DND-41 (cell line): ENCODE measurements at regions not wholly inside any gene's neighbourhood (a gene's known extent, or its start where the extent isn't known, plus 50 kb on each side); places are given as distances from the start of the nearest gene placed in this dataset.
"Not testable (repeated sequence)": the region's sequence is repeated elsewhere in the genome, so short reads cannot be mapped to it uniquely, and the experiment has no call there.

Experiments used
- ATAC-seq: fragments of 200-7000 bp; cut with Tn5 transposase; 3 replicates; pipeline ENCODE4 v1.9.1; 2021; ENCODE audit warnings: low read depth; ENCODE audit not compliant: insufficient read depth
- DNase-seq: peaks from one replicate; pipeline ENCODE4 v3.0.0-alpha.2; 2020
- H2AFZ ChIP-seq: 2 replicates; pipeline ENCODE4 v1.6.0; 2012; ENCODE audit warnings: low read depth, low read length
- H3K27ac ChIP-seq: 2 replicates; pipeline ENCODE4 v1.5.1; 2012; ENCODE audit warnings: low read length, inconsistent platforms
- H3K27me3 ChIP-seq: fragments of 200-600 bp; sonication (generic); 2 replicates; pipeline ENCODE4 v1.6.0; 2012; ENCODE audit warnings: low read length, mild to moderate bottlenecking, inconsistent platforms; ENCODE audit not compliant: insufficient read depth, poor library complexity
- H3K36me3 ChIP-seq: 2 replicates; pipeline ENCODE4 v1.5.1; 2012; ENCODE audit warnings: low read length, inconsistent platforms; ENCODE audit not compliant: insufficient read depth
- H3K4me1 ChIP-seq: 2 replicates; pipeline ENCODE4 v1.5.1; 2012; ENCODE audit warnings: mild to moderate bottlenecking, low read length; ENCODE audit not compliant: insufficient read depth
- H3K4me2 ChIP-seq: 2 replicates; pipeline ENCODE4 v1.6.0; 2012; ENCODE audit warnings: mild to moderate bottlenecking, moderate library complexity, low read length, inconsistent platforms; ENCODE audit not compliant: insufficient read depth
- H3K4me3 ChIP-seq, 2 experiments: fragments of 200-600 bp in 1 of 2; shearing (Covaris generic) in 1 of 2; 2 replicates each; pipeline ENCODE4 v1.5.1; 2012 to 2016; ENCODE audit warnings: inconsistent platforms in 2 of 2, low read length in 2 of 2, mild to moderate bottlenecking in 2 of 2, low read depth in 1 of 2, moderate library complexity in 1 of 2
- H3K79me2 ChIP-seq: 2 replicates; pipeline ENCODE4 v1.6.0; 2012; ENCODE audit warnings: low read length, inconsistent platforms; ENCODE audit not compliant: insufficient read depth
- H3K9ac ChIP-seq: 2 replicates; pipeline ENCODE4 v1.6.0; 2012; ENCODE audit warnings: low read depth, mild to moderate bottlenecking, inconsistent platforms, low read length, moderate library complexity
- H3K9me3 ChIP-seq: 2 replicates; pipeline ENCODE4 v1.5.1; 2012; ENCODE audit warnings: low read length, moderate library complexity, mild to moderate bottlenecking, inconsistent platforms; ENCODE audit not compliant: insufficient read depth, severe bottlenecking
- H4K20me1 ChIP-seq: 2 replicates; pipeline ENCODE4 v1.6.0; 2012; ENCODE audit warnings: low read length; ENCODE audit not compliant: insufficient read depth
- CTCF ChIP-seq: IDR thresholded peaks from 2 replicates; pipeline ENCODE4 v1.5.1; 2012; ENCODE audit warnings: borderline replicate concordance, low read length, moderate library complexity, mild to moderate bottlenecking; ENCODE audit not compliant: poor library complexity, severe bottlenecking; ENCODE audit errors: extremely low read depth
- EZH2 ChIP-seq: IDR thresholded peaks from 3 replicates; pipeline ENCODE4 v1.6.1; 2012; ENCODE audit warnings: borderline replicate concordance, low read depth, mild to moderate bottlenecking, moderate library complexity, low read length, inconsistent platforms; ENCODE audit not compliant: severe bottlenecking

DNA sequence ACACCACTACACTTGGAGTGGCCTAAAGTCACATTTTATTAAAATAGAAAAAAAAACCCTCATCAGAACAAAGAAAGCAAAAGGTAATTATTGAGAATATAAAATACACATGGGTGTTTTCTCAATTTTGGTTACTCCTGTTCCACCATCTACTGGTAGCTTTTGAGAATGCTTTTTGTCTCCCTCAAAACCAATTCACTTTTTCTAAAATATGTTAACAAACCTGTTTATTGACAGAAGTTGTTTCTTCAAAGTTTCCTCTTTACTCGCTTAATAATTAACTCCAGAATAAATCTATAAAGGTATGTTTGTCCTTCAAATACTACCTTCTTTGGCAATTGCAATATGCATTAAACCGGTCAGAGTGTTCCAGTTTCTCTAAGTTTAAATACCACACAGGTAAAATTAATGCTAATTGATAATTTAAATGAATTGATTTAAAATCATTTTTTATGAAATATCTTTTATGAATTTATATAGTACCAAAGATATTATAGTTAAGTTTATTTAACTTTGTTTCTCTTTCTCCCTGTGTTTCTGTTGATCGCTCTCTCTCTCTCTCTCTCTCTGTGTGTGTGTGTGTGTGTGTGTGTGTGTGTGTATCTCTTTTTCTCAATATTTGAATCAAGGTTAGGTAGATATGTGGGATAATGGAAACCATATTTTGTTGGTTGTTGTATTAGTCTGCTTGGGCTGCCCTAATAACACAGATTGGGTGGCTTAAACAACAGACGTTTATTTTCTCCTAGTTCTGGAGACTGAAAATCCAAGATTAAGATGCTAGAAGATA lies 487.4 kb downstream of the PRDM9 start:
- Histone ChIP-seq H3K27ac (no peak overlapping the region), H3K9ac (no peak overlapping the region), H3K9me3 (no peaks in the 10 kb centered on the region), H3K79me2 (no peaks in the 10 kb centered on the region), H4K20me1 (no peaks in the 10 kb centered on the region), H2AFZ (no peak overlapping the region), H3K4me3 (no peak overlapping the region), H3K4me1 (no peaks in the 10 kb centered on the region), H3K36me3 (no peaks in the 10 kb centered on the region), H3K4me2 (no peak overlapping the region), H3K27me3 (no peaks in the 10 kb centered on the region)
- TF ChIP-seq EZH2 (no peak), CTCF (peak; percentile 30)
- ATAC-seq (no peak), DNase-seq (no peak)

DNA sequence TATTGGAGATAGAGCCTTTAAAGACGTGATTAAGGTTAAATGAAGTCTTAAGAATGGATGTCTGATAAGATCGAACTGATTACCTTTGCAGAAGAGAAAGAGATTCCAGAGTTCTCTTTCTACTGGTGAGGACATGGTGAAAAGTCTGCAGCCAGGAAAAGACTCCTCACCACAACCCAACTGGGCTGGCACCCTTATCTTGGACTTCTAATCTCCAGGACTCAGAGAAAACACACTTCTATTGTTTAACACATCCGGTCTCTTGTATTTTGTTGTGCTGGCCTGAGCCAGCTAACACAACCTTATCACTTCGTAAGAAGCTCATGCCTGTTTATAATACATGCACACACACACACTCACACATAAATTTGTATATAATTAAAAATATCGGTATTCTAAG lies 489.1 kb downstream of the PRDM9 start:
- H3K4me3 ChIP-seq, result no peak overlapping the region
- no peaks in the 10 kb centered on the region for H3K9me3 ChIP-seq
- no peaks in the 10 kb centered on the region for H3K4me1 ChIP-seq
- ATAC-seq (no peak), DNase-seq (no peak)
- H3K4me2 ChIP-seq, result no peak overlapping the region
- H4K20me1 ChIP-seq, result no peaks in the 10 kb centered on the region
- TF ChIP-seq EZH2, result no peak
- no peak for TF ChIP-seq CTCF
- H3K36me3 ChIP-seq, result no peaks in the 10 kb centered on the region
- H3K27ac ChIP-seq, result no peak overlapping the region
- no peak overlapping the region for H2AFZ ChIP-seq
- no peak overlapping the region for H3K9ac ChIP-seq
- H3K79me2 ChIP-seq, result no peaks in the 10 kb centered on the region
- no peaks in the 10 kb centered on the region for H3K27me3 ChIP-seq

- TF ChIP-seq CTCF (no peak), EZH2 (no peak)
- Histone ChIP-seq H3K27me3 (no peaks in the 10 kb centered on the region), H3K4me1 (no peaks in the 10 kb centered on the region), H3K9ac (no peak overlapping the region), H3K79me2 (no peaks in the 10 kb centered on the region), H3K9me3 (no peaks in the 10 kb centered on the region), H3K27ac (no peak overlapping the region), H2AFZ (no peak overlapping the region), H4K20me1 (no peaks in the 10 kb centered on the region), H3K36me3 (no peaks in the 10 kb centered on the region), H3K4me3 (no peak overlapping the region), H3K4me2 (no peak overlapping the region)
- no peak for ATAC-seq
- no peak for DNase-seq
Measured at GRCh38 chr5:24005384-24005783, 498.0 kb downstream of the PRDM9 start.

DNA sequence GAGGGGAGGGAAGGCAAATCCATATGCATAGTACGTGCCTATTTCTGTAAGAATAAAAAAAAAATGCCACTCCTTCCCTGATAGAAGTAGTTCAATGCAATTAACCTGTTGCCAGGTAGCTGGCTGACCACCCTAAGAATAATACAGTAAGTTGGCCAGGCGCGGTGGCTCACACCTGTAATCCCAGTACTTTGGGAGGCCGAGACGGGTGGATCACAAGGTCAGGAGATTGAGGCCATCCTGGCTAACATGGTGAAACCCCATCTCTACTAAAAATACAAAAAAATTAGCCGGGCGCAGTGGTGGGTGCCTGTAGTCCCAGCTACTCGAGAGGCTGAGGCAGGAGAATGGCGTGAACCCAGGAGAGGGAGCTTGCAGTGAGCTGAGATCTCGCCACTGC lies 510.3 kb downstream of the PRDM9 start:
- ATAC-seq, H3K9ac ChIP-seq, DNase-seq, H3K4me2 ChIP-seq, H3K27me3 ChIP-seq, H3K27ac ChIP-seq, H3K9me3 ChIP-seq, H2AFZ ChIP-seq, H3K4me3 ChIP-seq, H3K36me3 ChIP-seq, H3K4me1 ChIP-seq, H4K20me1 ChIP-seq, H3K79me2 ChIP-seq: not testable (repeated sequence)
